Activated CD8-positive, alpha-beta T cell treated with anti-CD3 and anti-CD28 coated beads for 36 hours (primary cell): ENCODE measurements at regions not wholly inside any gene's neighbourhood (a gene's known extent, or its start where the extent isn't known, plus 50 kb on each side); places are given as distances from the start of the nearest gene placed in this dataset.

Source experiments
- ATAC-seq: fragments of 200-7000 bp; cut with Tn5 transposase; one replicate; pipeline ENCODE4 v1.10.0; 2021; ENCODE audit warnings: mild to moderate bottlenecking, moderate library complexity
- CTCF ChIA-PET: fragments of 350-600 bp; sonication (Branson Sonifier 250); formaldehyde crosslinking; loops from one replicate; lab custom pipeline; 2021; ENCODE audit warnings: antibody characterized with exemption; lab: Charles Lee
- POLR2A ChIA-PET: fragments of 350-600 bp; sonication (Branson Sonifier 250); formaldehyde crosslinking; loops from one replicate; lab custom pipeline; 2021; ENCODE audit warnings: antibody characterized with exemption; lab: Charles Lee
- DNase-seq: peaks from one replicate; pipeline ENCODE4 v3.0.0-alpha.2; 2020
- H3K27ac Mint-ChIP-seq: one replicate; pipeline ENCODE4 v1.8.0; 2021; ENCODE audit warnings: mild to moderate bottlenecking, mixed read lengths
- H3K27me3 Mint-ChIP-seq: one replicate; pipeline ENCODE4 v1.8.0; 2021; ENCODE audit warnings: mixed read lengths
- H3K36me3 Mint-ChIP-seq: one replicate; pipeline ENCODE4 v1.8.0; 2021; ENCODE audit warnings: low read depth, mixed read lengths
- H3K4me1 Mint-ChIP-seq: one replicate; pipeline ENCODE4 v1.8.0; 2021; ENCODE audit warnings: low read depth, mixed read lengths
- H3K4me3 Mint-ChIP-seq: one replicate; pipeline ENCODE4 v1.8.0; 2021; ENCODE audit warnings: mild to moderate bottlenecking, moderate library complexity, mixed read lengths
- H3K9me3 Mint-ChIP-seq: one replicate; pipeline ENCODE4 v1.8.0; 2021; ENCODE audit warnings: mixed read lengths
- intact Hi-C: fragments of 100-400 bp; cut with micrococcal nuclease; formaldehyde crosslinking; loops from one replicate; pipeline ENCODE4 v1.10.0; 2022
- TF ChIP-seq, protein P1 (sequence below): fragments of 200-600 bp; IDR thresholded peaks from one replicate; pipeline ENCODE4 v1.8.0; 2022; ENCODE audit warnings: antibody characterized with exemption, mild to moderate bottlenecking

DNA sequence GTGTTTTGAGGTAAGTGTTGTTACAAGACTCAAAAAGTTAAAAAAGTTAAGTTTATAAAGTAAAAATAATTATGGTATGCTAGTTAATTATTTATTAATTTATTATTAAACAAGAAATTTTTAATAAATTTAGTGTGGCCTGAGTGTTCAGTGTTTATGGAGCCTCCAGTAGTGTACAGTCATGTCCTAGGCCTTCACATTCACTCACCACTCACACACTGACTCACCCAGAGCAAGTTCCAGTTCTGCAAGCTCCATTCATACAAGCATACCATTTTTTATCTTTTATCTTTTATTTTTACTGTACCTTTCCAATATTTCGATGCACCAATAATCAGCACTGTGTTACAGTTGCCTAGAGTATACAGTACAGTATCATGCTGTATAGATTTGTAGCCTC is 381.2 kb upstream of the MGMT start:
- no peak for DNase-seq
- ChIA-PET POLR2A (no interaction called here), CTCF (no interaction called here)
- Mint-ChIP-seq H3K27ac (no peak overlapping the region), H3K4me3 (no peak overlapping the region), H3K4me1 (no peaks in the 10 kb centered on the region), H3K27me3 (no peaks in the 10 kb centered on the region), H3K9me3 (peaks cover 3% of the 10 kb centered on the region), H3K36me3 (no peaks in the 10 kb centered on the region)
- intact Hi-C loops: no loop called here
- ATAC-seq: no peak
- TF ChIP-seq, protein P1, sequence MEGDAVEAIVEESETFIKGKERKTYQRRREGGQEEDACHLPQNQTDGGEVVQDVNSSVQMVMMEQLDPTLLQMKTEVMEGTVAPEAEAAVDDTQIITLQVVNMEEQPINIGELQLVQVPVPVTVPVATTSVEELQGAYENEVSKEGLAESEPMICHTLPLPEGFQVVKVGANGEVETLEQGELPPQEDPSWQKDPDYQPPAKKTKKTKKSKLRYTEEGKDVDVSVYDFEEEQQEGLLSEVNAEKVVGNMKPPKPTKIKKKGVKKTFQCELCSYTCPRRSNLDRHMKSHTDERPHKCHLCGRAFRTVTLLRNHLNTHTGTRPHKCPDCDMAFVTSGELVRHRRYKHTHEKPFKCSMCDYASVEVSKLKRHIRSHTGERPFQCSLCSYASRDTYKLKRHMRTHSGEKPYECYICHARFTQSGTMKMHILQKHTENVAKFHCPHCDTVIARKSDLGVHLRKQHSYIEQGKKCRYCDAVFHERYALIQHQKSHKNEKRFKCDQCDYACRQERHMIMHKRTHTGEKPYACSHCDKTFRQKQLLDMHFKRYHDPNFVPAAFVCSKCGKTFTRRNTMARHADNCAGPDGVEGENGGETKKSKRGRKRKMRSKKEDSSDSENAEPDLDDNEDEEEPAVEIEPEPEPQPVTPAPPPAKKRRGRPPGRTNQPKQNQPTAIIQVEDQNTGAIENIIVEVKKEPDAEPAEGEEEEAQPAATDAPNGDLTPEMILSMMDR: no peak

DNA sequence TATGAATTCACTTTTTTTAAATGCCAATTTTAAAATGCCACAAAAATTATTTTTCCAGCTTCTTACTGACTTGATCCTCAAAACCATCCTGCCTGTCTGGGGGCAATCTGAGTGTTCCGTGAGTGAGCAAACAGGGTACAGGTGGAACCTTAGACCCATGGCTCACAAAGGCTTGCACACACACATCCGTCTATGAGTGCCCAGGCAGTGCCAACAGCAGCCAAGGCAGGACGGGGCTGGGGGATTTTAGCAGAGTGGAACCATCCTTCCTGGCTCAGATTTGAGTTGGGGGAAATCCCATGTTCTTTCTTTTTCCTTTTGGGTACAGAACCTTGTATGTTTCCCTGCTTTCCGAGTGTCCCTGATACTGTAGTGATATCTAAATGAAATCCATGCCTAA is 377.7 kb upstream of the MGMT start:
- ChIA-PET CTCF (no interaction called here), POLR2A (no interaction called here)
- intact Hi-C loops: no loop called here
- Mint-ChIP-seq H3K4me3 (no peak overlapping the region), H3K27ac (no peak overlapping the region), H3K9me3 (no peaks in the 10 kb centered on the region), H3K27me3 (no peaks in the 10 kb centered on the region), H3K36me3 (no peaks in the 10 kb centered on the region), H3K4me1 (no peaks in the 10 kb centered on the region)
- TF ChIP-seq, protein P1: no peak
- ATAC-seq (no peak), DNase-seq (no peak)

DNA sequence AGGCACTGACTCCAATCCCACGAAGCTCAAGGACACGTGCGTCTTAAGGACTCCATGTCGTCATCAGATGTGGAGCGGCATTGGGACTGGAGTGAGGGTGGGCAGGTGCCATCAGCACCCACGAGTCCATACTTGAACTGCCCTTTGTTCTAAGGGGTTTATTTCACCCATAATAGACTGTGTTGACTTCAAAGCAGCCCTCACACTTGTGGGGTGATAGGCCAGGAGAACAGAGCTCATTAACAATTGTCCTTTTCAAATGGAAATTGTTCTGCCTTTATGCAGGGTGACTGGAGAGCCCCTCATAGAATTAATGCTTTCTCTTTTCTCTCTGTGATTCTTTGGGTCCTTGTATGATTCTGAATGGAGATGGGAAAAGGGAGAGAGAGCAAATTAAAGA is 376.9 kb upstream of the MGMT start:
- intact Hi-C loops: no loop called here
- DNase-seq: no peak

DNA sequence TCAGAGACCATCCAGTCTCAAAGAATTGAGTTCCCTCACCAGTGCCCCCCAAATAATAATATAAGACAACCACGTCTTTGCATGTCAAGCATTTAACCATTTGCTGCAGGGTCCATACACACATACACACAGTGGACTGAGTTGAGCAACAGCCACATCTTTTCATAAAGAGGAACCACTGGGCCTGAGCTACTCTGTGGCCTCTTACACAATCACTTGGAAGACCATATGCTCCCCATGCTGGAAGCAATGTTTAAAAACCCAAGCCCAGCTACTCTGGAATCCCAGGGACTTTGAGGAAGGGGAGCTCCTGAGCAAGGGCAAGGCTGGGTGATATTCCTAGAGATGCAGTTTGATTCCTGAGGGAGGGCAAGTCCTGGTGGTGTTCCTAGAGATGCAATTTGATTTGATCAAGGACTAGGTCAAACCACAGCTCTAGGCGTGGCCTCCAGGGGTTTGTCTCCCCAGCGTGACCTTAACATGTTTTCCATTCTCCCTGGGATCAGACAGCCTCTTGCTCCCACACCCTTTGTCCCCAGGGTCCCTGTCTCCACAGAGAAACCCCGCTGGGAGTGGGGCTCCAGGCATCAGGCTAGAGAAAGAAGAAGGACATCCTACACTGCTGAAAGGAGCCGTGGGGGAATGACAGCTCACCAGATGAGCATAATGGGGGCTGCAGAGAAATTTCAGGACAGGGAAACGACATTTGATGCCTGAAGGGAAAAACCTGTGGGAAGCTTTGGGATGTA is 376.2 kb upstream of the MGMT start:
- intact Hi-C loops: no loop called here
- Mint-ChIP-seq H3K27me3 (no peaks in the 10 kb centered on the region), H3K36me3 (no peaks in the 10 kb centered on the region), H3K4me1 (no peaks in the 10 kb centered on the region), H3K9me3 (no peaks in the 10 kb centered on the region), H3K27ac (no peak overlapping the region), H3K4me3 (no peak overlapping the region)
- ChIA-PET POLR2A (interaction anchor here (0.7 kb wide), 1 partner anchor 55 kb away, joined by 3 read pairs; no protein-coding TSS in a partner anchor), CTCF (no interaction called here)
- ATAC-seq (no peak), DNase-seq (no peak)
- TF ChIP-seq, protein P1: no peak

More for the DNA sequence above, 376.9 kb upstream of the MGMT start:
- Mint-ChIP-seq H3K27me3 (no peaks in the 10 kb centered on the region), H3K4me1 (no peaks in the 10 kb centered on the region), H3K4me3 (no peak overlapping the region), H3K36me3 (no peaks in the 10 kb centered on the region), H3K27ac (no peak overlapping the region), H3K9me3 (no peaks in the 10 kb centered on the region)
- POLR2A ChIA-PET: interaction anchor here (0.7 kb wide), 1 partner anchor 55 kb away, joined by 3 read pairs; no protein-coding TSS in a partner anchor
- CTCF ChIA-PET: no interaction called here
- TF ChIP-seq, protein P1: no peak
- ATAC-seq: no peak

DNA sequence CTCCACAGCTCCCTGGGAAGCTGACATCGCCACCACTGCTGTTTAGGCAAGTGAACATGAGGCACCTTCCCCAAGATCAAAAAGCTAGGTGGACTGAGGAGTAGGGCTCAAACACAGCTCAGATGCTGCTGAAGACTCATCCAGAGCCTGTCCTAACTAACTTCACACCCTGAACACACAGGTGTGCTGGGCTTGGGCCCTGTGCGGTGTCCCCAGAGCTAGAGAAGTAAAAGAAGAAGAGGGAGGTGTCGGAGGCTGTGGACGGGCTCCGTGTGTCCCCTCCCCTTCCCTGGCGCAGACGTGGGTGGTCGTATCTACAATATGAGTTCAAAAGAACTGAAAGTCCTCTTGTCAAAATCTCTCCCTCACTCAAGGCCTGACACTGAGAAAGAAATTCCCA is 373.4 kb upstream of the MGMT start:
- Mint-ChIP-seq H3K36me3 (no peaks in the 10 kb centered on the region), H3K27me3 (no peaks in the 10 kb centered on the region), H3K27ac (no peak overlapping the region), H3K4me1 (no peaks in the 10 kb centered on the region), H3K9me3 (no peaks in the 10 kb centered on the region), H3K4me3 (no peak overlapping the region)
- DNase-seq (no peak), ATAC-seq (no peak)
- intact Hi-C loops: no loop called here
- TF ChIP-seq, protein P1: no peak
- CTCF ChIA-PET: no interaction called here
- POLR2A ChIA-PET: no interaction called here
